ENCODE measurements at regions not wholly inside any gene's neighbourhood (a gene's known extent, or its start where the extent isn't known, plus 50 kb on each side); places are given as distances from the start of the nearest gene placed in this dataset.
A peak's percentile ranks its signal among the peaks of the same experiment; 100 is the strongest.

GRCh38 chr3:65093641-65094040, 405.8 kb upstream of the ADAMTS9 start (continued):
- TF ChIP-seq REST (IDR thresholded peaks at IDR 0.05; ENCODE audit: low read depth, low read length): no peak
- peak; percentile 64; the same call in 1 of the 2 replicates for TF ChIP-seq TEAD4 (IDR thresholded peaks at IDR 0.05; ENCODE audit: borderline replicate concordance, insufficient read depth)
- TF ChIP-seq SIN3A (IDR thresholded peaks at IDR 0.05; ENCODE audit: borderline replicate concordance, low read depth, low read length): no peak
- no peak for TF ChIP-seq MEF2A (IDR thresholded peaks at IDR 0.05; ENCODE audit: borderline replicate concordance, low read depth)
- TF ChIP-seq IRF3 (IDR thresholded peaks at IDR 0.05; ENCODE audit: low read depth, low read length): no peak
- peak; percentile 87 for TF ChIP-seq POLR2AphosphoS5 (IDR thresholded peaks at IDR 0.05; ENCODE audit: low read depth, low read length)

GRCh38 chr3:65091565-65091964, 403.8 kb upstream of the ADAMTS9 start:
- H3K4me2 ChIP-seq: no peak overlapping the region

GRCh38 chr3:65083240-65083639, 395.4 kb upstream of the ADAMTS9 start:
- Histone ChIP-seq H4K20me1 (ENCODE audit: insufficient read depth) (no peaks in the 10 kb centered on the region), H3K4me1 (ENCODE audit: control insufficient read depth in 1 of 2, insufficient read depth in 2 of 2, low read depth in 1 of 2, low read length in 1 of 2) (peaks cover 0 to 22% of the 10 kb centered on the region in 2 experiments; a peak in 2 of 4 replicates), H3K27ac (ENCODE audit: low read depth in 2 of 2, low read length in 1 of 2) (peak overlapping the region; percentile 41 to 95; a peak in 3 of 4 replicates), H3K4me2 (no peak overlapping the region), H2AFZ (ENCODE audit: low read depth) (no peak overlapping the region; the same call in 1 of the 2 replicates), H3K36me3 (replicated peaks in 1 of 2; ENCODE audit: control insufficient read depth in 1 of 2, insufficient read depth in 2 of 2, low read length in 1 of 2) (no peaks in the 10 kb centered on the region), H3K27me3 (ENCODE audit: insufficient read depth) (no peaks in the 10 kb centered on the region), H3K9me3 (no peaks in the 10 kb centered on the region), H3F3A (replicated peaks; ENCODE audit: insufficient read depth) (peaks cover 3% of the 10 kb centered on the region), H3K4me3 (ENCODE audit: low read depth in 2 of 2, low read length in 1 of 2) (no peak overlapping the region), H3K9ac (no peak overlapping the region), H3K79me2 (ENCODE audit: insufficient read depth) (no peaks in the 10 kb centered on the region), H3K9me2 (no peaks in the 10 kb centered on the region)
- 22% methylated on average over 4 of the region's 4 CpGs for WGBS (ENCODE audit: low lambda C conversion rate)
- no peak for DNase-seq
- POLR2A ChIA-PET: interaction anchor here (1.1 to 1.9 kb wide), 4 partner anchors 8 to 395 kb away, joined by 3 to 5 read pairs (median 4); partner anchors contain the start of gene ADAMTS9
- CTCF ChIA-PET: interaction anchor here (0.6 to 1.2 kb wide), 4 partner anchors 23 to 356 kb away, joined by 3 to 4 read pairs (median 3); no protein-coding TSS in a partner anchor
- TF ChIP-seq USF2 (IDR thresholded peaks at IDR 0.05; ENCODE audit: borderline replicate concordance, low read depth, low read length) (no peak), RAD21 (IDR thresholded peaks at IDR 0.05; ENCODE audit: low read length) (no peak), SMC3 (IDR thresholded peaks at IDR 0.05; ENCODE audit: low read depth, low read length) (no peak), MEF2A (IDR thresholded peaks at IDR 0.05; ENCODE audit: borderline replicate concordance, low read depth) (no peak), RXRA (IDR thresholded peaks at IDR 0.05; ENCODE audit: borderline replicate concordance, low read depth) (no peak), POLR2AphosphoS5 (IDR thresholded peaks at IDR 0.05; ENCODE audit: low read depth, low read length) (no peak), CTCF (IDR thresholded peaks at IDR 0.05) (no peak), FOXJ3 (CRISPR knock-in tag; IDR thresholded peaks at IDR 0.05) (no peak), GABPA (IDR thresholded peaks at IDR 0.05; ENCODE audit: low read depth) (no peak), USF1 (IDR thresholded peaks at IDR 0.05; ENCODE audit: borderline replicate concordance, low read depth) (no peak), FOXM1 (IDR thresholded peaks at IDR 0.05; ENCODE audit: low read depth) (no peak)

More at GRCh38 chr3:65091565-65091964, 403.8 kb upstream of the ADAMTS9 start:
- Histone ChIP-seq H3K9me2 (no peaks in the 10 kb centered on the region), H3K4me1 (ENCODE audit: control insufficient read depth in 1 of 2, insufficient read depth in 2 of 2, low read depth in 1 of 2, low read length in 1 of 2) (peaks cover 0 to 26% of the 10 kb centered on the region in 2 experiments; a peak in 2 of 4 replicates), H3K9me3 (no peaks in the 10 kb centered on the region), H3K9ac (no peak overlapping the region), H3K79me2 (ENCODE audit: insufficient read depth) (no peaks in the 10 kb centered on the region), H3K36me3 (replicated peaks in 1 of 2; ENCODE audit: control insufficient read depth in 1 of 2, insufficient read depth in 2 of 2, low read length in 1 of 2) (no peaks in the 10 kb centered on the region), H2AFZ (ENCODE audit: low read depth) (no peak overlapping the region), H4K20me1 (ENCODE audit: insufficient read depth) (no peaks in the 10 kb centered on the region), H3K27ac (ENCODE audit: low read depth in 2 of 2, low read length in 1 of 2) (peak overlapping the region in 1 of 2 experiments; percentile 83; a peak in 2 of 4 replicates), H3K27me3 (ENCODE audit: insufficient read depth) (no peaks in the 10 kb centered on the region), H3K4me3 (ENCODE audit: low read depth in 2 of 2, low read length in 1 of 2) (no peak overlapping the region), H3F3A (replicated peaks; ENCODE audit: insufficient read depth) (no peaks in the 10 kb centered on the region)
- 78% methylated on average over 3 of the region's 3 CpGs for WGBS (ENCODE audit: low lambda C conversion rate)
- ChIA-PET CTCF (interaction anchor here (0.9 kb wide), 1 partner anchor 79 kb away, joined by 3 read pairs; no protein-coding TSS in a partner anchor), POLR2A (interaction anchor here (1.0 kb wide), 1 partner anchor 9 kb away, joined by 3 read pairs; no protein-coding TSS in a partner anchor)
- peak in 1 of 2 experiments; percentile 66; a peak in 2 of 4 replicates for TF ChIP-seq EP300 (IDR thresholded peaks at IDR 0.05; ENCODE audit: borderline replicate concordance in 1 of 2, low read depth in 1 of 2, low read length in 1 of 2)
- no peak; the same call in 1 of the 2 replicates for TF ChIP-seq RAD21 (IDR thresholded peaks at IDR 0.05; ENCODE audit: low read length)
- no peak for TF ChIP-seq MEF2A (IDR thresholded peaks at IDR 0.05; ENCODE audit: borderline replicate concordance, low read depth)
- DNase-seq: no peak
